Cardiac septum (tissue), 1 donor: ENCODE measurements at regions not wholly inside any gene's neighbourhood (a gene's known extent, or its start where the extent isn't known, plus 50 kb on each side); places are given as distances from the start of the nearest gene placed in this dataset.

ENCODE experiments used
- DNase-seq: peaks from one replicate; pipeline ENCODE4 v3.0.0-alpha.2; 2020; ENCODE audit warnings: low spot score
- intact Hi-C: fragments of 100-400 bp; cut with DNase I; formaldehyde crosslinking; loops from one replicate; pipeline ENCODE4 v1.14.0; 2022
- donor health status: DM: no; HTN: no; CAD: no.

DNA sequence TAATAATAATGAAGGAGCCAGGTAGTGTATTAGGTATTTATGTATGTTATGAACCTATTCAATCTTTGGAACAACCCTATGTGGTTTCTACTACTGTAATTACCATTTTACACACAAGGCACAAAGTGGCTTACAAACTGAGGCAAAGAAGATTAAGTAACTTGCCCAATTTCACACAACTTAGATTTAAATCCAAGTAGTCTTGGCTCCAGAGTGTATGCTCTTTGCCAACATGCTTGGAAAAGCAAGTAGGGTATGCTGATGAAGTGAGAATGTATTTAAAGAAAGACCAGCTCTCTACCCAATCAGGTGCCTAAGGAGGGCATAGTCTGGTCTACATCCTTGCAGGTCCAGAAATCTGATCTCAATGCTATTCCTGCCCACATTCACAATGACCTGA, 463.2 kb downstream of the METTL15 start:
- intact Hi-C loops = no loop called here
- DNase-seq = no peak

DNA sequence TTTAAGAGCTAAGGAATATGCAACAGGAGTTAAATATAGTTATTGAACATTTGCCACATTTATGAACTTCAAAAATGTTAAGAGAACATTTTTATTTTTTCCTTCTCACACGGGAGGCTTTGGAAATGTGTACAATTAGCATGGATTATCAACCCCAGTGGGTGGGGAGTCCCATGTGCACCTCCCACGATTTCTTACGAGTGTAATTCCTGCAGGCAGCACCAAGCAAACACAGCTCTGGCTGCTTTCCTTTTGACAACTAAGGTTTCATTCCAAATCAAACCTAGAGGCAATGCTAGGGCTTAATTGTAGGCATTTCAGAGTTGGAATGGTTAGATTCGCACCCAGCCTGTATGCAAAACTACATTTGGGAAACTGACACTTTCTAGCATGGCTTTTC, 460.9 kb downstream of the METTL15 start:
- intact Hi-C loops = no loop called here
- no peak for DNase-seq

DNA sequence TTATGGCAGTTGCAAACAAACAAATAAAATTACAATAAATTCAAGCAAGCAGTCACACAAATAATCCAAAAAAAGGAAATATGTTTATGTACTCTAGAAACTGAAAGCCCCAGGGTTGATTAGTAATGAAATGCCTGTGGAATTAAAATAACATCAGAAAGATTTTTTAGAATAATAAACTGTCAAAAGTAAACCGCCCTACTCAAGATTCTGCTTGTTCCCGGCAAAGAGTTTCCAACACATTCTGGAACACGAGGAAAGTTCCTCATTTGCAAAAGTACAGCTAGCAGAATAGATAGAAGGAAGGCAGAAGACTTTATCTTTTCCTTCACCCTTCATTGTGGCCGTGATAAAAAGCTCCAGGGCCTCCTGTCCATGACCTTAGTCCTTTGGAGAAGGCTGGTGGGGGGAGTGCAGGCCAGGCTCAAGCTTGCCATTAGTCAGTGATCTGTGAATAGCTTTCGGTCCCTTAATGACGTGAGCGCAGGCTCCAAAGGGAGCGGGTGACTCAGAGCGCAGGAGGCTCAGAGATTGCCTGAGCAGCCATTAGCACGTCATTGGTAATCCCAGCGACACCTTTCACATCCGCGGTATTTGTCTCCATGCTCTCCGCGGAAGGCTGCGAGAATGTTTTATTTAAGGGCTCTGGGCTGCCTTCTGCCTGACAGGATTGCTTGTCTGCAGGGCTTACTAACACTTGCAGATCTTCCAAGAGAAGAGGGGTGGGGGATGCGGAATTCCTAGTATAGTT, 458.3 kb downstream of the METTL15 start:
- DNase-seq = peak; percentile 84
- intact Hi-C loops = no loop called here

DNA sequence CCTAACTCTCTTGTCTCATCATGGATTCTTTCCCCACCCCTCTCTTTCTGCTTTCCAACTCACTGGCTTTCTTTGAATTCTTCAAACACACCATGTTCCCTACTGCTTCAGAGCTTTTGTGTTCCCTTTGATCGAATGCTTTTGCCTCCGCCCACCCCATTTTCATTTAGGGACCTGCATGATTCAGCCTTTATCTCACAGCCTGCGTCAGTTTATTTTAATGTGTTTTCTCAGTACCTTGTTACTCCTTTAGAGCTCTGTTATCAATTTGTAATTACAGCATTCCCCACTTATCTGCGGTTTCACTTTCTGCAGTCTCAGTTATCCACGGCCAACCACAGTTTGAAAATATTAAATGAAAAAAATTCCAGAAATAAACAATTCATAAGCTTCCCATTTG, 451.3 kb downstream of the METTL15 start:
- intact Hi-C loops = no loop called here
- no peak for DNase-seq

DNA sequence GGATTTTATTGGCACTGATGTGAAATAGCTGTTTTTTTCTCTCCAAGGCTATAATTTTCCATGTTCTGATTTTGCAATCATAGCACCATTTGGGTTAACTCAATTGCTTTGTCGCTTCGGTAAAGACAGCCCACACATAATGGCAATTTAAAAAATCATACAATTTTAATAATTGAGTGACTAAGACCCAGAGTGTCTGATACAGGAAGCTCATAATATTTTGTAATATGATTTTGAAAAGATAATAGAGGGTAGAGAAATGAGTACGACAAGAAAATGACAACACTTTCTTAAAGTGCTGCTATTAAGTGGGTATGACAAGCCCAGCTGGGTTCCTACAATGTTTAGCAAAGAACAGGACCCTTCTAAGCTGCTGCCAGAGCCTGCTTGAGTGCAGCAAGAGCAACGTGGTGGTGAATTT, 439.1 kb downstream of the METTL15 start:
- intact Hi-C loops = no loop called here

DNA sequence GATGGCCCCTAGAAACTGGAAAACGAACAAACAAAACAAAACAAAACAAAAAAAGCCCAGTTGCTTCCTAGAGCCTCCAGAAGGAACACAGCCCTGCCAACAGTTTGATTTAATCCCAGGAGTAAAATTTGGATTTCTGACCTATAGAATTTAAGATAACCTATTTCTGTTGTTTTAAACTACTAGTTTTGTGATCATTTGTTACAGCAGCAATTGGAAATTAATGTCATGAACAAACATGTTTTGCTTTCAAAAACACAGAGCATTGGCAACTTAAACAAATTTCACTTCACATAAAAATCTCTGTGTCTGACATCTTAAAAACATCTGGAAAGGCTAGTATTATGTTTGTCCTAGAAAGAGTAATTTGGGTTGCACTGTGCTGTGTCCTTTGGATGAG, 437.3 kb downstream of the METTL15 start:
- intact Hi-C loops = no loop called here
- DNase-seq = no peak

More for the DNA sequence above, 439.1 kb downstream of the METTL15 start:
- DNase-seq = no peak

DNA sequence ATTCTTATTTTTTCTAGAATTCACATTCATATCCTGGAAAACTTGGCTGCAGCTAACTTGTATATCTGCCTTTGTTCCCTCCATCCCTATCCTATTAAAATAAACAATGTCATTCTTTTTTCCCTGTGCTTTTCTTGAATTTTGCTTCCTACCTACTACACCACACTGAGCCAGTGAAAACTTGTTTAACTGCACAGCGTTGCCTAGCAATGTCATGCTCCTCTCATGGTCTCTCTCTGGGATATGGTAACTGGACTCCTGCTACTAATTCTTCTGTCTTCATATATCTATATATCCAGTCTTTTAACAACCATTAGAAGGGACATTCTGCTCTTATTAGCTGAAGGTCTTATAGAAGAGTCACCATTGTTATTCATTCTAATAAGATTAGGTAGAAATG, 434.4 kb downstream of the METTL15 start:
- intact Hi-C loops = no loop called here

DNA sequence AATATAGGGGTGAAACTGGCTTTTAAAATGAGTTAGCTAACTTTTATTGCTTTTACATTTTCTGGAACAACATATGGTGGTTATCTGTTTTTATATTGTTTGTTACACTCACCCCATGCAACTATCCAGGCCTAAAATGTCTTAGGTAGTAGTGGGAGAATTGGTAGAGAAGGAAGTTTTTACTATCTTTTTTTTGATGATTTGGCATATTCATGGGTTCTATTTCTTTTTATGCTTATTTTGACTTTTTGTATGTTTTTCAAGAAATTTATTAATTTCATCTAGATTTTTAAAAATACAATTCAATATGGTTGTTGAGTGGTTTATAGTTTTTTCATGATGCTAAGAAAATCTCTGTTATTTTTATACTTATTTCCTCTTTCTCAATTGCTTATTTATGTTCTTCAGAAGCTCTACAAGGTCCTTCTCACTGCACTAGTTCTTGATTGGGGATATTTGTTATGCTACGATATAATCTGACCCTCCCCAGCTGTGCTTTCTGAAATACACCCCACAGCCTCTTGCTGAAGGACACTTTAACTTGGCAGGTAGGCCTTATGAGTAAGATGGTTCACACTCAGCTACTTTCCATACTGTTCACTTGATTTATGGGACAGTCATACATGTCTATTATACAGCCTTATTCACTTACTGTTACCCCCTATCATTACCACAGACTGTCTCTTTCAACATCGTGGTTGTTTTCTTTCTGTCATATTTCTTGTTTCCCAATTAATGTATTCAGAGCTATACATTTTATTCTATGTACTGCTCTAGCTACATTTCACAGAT, 431.2 kb downstream of the METTL15 start:
- no peak for DNase-seq
- intact Hi-C loops = no loop called here

More for the DNA sequence above, 434.4 kb downstream of the METTL15 start:
- no peak for DNase-seq

DNA sequence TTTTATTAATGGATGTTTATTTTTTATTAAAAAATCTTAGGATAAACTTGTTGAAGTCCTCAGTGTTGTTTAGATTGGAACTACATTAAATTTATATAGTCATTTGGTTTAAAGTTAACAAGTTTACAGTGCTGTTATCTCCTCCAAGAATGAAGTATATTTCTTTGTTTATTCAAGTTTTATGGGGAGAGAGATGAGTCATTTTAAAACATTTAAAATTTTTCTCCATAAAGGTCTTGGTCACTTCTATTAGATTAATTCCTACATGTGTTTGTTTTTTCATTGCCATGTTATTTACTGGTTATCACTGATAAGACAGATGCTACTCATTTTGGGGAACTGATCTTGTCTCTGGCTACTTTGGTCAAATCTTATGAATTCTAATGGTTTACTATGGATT, 429.6 kb downstream of the METTL15 start:
- intact Hi-C loops = no loop called here
- DNase-seq = no peak

DNA sequence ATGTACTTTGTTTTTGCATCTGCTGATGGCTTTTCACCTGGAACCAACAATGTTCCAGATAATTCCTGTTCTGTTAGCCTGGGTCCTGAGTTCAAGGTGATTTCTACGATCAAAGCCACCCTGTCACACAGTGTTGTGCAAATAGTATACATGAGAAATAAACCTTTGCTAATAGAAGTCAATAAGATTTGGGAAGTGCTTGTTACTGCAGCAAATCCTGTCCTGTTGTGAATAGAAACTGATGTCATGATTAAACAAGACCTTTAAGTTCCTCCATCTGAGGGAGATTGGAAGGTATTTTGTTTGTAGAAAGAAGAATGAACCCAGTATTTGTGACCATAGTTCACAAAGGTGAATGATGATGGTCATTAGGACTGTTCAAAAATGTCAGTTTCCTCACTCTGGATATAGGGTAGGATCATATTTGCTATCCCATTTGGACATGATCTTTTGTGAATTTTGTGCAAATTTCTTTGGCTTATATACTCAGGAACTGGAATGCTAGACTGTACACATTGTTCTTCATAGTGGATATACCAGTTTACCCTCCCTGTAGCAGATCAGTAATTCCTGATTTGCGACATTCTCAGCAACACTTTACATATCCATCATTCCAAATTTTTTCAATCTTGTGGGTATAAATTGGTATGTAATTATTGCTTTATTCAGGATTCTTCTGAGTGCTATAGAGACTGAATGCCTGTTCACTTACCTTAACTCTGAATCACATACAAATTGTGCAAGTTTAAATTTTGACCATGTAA, 428.5 kb downstream of the METTL15 start:
- intact Hi-C loops = no loop called here

DNA sequence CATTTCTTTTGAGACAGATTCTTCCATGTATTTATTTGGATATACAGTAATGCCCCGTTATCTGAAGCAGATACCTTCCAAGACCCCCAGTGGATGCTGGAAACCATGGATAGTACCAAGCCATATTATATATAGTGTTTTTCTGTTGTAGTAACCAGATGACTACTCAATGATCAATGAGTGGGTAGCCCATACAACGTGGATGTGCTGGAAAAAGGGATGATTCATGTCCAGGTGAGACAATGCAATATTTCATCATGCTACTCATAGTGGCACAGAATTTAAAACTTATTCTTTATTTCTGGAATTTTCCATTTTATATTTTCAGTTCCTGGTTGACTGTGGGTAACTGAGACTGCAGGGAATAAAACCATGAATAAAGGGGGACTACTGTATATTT, 427.5 kb downstream of the METTL15 start:
- intact Hi-C loops = no loop called here
- no peak for DNase-seq

More for the DNA sequence above, 428.5 kb downstream of the METTL15 start:
- no peak for DNase-seq

DNA sequence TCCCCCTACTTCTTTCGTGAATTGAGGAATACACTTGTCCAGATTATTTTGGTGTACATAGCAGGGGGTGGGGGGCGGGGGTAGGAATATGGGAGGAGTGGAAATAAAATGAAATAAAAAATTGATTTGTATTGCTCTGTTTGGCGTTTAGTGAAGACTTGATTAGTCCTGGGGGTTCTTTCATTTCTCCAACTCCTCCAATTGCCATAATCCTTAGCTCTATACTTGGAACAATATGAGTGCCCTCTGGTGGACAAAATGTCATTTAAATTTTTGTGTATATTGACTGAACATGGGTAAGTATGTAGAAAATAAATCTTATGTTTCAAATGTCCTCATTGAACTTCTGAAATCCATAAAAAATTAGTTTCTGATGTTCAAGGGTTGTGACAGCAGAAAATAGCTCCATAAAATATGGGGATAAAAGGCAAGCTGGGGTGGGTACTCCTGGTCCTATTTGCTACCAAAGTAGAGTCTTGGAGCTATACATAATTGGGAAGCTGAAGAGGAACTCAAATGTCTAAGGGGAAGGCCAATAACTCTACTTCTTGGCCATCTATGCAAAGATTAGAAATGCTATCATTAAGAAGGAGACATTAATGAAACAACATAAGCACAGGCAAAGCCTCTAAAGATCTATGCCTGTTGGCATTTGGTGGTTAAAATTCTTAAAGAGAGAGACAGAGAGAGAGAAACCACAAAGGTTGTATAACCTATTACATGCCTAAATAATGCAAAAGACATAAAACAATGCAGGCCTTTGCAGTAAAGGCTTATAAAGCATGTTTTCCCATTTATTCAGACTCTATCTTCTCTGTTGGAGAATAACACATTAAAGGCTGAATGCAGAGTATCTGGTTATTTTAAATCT, 421.6 kb downstream of the METTL15 start:
- DNase-seq = no peak
- intact Hi-C loops = loop anchor here (5.0 kb wide), 1 partner anchor 827 kb away; the partner anchor contains the start of gene BDNF

DNA sequence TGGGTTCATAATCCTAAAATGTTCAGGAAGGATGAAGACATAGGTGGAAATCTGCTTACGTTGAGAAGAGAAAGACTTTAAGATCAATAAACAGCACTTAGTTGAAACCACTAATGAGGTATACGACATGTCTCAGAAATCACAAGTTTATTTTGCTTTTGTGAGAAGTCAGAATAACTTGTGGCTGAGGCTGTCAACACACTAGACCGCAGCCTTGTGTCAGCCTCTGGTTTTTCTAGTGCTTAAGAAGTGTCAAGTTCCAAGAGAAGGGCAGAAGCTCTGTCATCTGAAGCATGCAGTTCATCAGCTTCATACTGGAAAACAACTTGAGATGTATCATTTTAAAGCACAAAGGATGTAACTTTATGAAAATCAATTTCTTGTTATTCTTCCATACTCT, 420.9 kb downstream of the METTL15 start:
- no peak for DNase-seq
- intact Hi-C loops = loop anchor here (5.0 kb wide), 1 partner anchor 827 kb away; the partner anchor contains the start of gene BDNF

DNA sequence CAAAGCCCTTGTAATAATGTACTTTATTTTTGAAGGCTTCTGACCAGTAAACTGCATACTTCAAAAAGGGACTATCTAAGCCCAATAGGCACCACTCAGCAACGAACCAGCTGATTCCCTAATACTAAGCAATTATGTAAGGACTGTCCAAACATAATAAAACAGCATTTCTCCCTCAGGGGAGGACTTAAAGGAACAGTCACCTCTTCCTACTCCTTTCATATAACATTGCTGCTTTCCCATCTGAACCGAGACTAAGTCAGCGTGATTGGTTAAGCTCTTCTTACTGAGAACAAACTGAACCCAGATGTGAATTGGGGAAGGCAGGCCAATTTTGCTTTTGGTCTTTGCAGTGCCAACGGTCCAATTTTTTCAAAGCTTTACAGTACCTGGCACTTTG, 420.0 kb downstream of the METTL15 start:
- intact Hi-C loops = loop anchor here (5.0 kb wide), 1 partner anchor 826 kb away; the partner anchor contains the start of gene BDNF
- DNase-seq = no peak

DNA sequence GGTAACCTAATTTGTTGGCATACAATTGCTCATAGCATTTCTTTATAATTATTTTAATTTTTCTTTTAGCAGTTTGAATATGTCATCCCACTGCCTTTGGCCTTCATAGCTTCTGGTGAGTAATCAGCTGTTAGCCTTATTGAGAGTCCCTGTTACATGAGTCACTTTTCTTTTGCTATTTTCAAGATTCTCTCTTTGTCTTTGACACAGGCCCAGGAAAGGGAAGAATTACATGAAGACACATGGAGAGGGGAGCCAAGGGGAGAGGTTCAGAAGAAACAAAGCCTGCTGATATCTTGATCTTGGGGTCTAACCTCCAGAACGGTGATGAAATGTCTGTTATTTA, 418.2 kb downstream of the METTL15 start:
- intact Hi-C loops = loop anchor here (5.0 kb wide), 1 partner anchor 824 kb away; the partner anchor contains the start of gene BDNF
- DNase-seq = no peak

DNA sequence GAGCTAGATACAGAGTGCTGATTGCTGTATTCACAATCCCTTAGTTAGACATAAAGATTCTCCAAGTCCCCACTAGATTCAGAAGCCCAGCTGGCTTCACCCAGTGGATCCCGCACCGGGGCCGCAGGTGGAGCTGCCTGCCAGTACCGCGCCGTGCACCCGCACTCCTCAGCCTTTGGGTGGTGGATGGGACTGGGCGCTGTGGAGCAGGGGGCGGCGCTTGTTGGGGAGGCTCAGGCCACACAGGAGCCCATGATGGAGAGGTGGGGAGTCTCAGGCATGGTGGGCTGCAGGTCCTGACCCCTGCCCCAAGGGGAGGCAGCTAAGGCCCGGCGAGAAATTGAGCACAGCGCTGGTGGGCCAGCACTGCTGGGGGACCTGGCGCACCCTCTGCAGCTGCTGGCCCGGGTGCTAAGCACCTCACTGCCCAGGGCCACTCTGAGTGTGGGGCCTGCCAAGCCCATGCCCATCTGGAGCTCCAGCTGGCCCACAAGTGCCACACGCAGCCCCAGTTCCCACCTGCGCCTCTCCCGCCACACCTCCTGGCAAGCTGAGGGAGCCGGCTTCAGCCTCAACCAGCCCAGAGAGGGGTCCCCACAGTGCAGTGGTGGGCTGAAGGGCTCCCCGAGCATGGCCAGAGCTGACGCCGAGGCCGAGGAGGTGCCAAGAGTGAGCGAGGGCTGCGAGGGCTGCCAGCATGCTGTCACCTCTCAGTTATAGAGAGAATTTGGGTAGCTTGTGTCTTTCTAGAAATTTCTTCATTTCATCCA, 417.6 kb downstream of the METTL15 start:
- intact Hi-C loops = loop anchor here (5.0 kb wide), 1 partner anchor 824 kb away; the partner anchor contains the start of gene BDNF
- DNase-seq = no peak

DNA sequence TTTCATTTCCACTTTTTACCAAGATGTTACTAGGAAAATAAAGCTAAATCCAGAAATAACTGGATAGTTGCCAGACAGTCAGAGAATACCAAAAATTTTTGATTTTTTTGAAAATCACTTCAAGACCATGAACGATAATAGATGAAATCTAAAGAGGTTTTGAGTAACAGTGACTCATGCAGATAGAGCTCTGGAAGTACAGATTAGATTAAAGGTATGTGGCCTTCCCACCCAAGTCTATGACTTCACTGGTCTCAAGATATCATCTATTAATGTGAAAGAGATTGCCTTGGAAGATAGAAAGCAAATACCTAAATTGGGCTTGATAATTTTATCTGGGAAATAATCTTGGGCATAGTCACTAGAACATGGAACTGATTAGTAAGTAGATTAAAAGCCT, 415.9 kb downstream of the METTL15 start:
- DNase-seq = no peak
- intact Hi-C loops = no loop called here

DNA sequence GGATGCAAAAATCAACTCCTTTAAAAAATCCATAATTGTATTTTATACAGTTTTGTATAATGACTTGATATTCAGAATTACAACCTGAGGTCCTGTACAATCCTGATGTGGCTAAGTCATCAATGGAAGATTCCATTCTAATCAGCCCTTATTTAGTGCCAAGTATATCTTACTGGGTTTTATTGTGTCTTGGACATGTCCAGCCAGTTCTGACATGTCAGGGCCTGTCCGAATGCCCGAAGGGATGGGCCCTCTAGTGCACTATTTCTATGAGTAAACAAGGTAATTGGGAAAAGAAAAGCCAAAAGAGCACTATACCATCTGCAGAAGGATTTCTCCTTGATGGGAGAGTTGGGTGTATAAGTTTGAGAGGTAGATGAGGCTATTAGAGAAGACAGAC, 412.9 kb downstream of the METTL15 start:
- intact Hi-C loops = no loop called here
- DNase-seq = no peak
